ENCODE measurements at regions not wholly inside any gene's neighbourhood (a gene's known extent, or its start where the extent isn't known, plus 50 kb on each side); places are given as distances from the start of the nearest gene placed in this dataset.

- H3K79me1 ChIP-seq (ENCODE audit: low read depth, low read length), result no peaks in the 10 kb centered on the region
- CTCF ChIA-PET (ENCODE audit: partially characterized antibody), result interaction anchor here (1.1 kb wide), 1 partner anchor 8 kb away, joined by 3 read pairs; no protein-coding TSS in a partner anchor
- FAIRE-seq (no peak), DNase-seq (ENCODE audit: low read depth in 1 of 2, low spot score in 2 of 2) (no peak)
- no peak overlapping the region for H2BK120ac ChIP-seq (replicated peaks; ENCODE audit: low read depth, low read length)
- H3K9ac ChIP-seq (replicated peaks in 1 of 4; ENCODE audit: extremely low read depth in 1 of 4, low read depth in 3 of 4, low read length in 3 of 4), result no peak overlapping the region
- no peaks in the 10 kb centered on the region for H4K20me1 ChIP-seq (replicated peaks in 1 of 2; ENCODE audit: control insufficient read depth in 1 of 2, insufficient read depth in 2 of 2, low read length in 2 of 2)
- H2BK5ac ChIP-seq (ENCODE audit: low read depth, low read length), result no peak overlapping the region
- no peak overlapping the region for H2AK5ac ChIP-seq (ENCODE audit: low read depth, low read length)
- no peak overlapping the region for H4K91ac ChIP-seq (replicated peaks; ENCODE audit: insufficient read length, low read length)
- no peak overlapping the region for H3K4me3 ChIP-seq (ENCODE audit: extremely low read depth in 1 of 4, insufficient read depth in 2 of 4, low read depth in 3 of 4, low read length in 4 of 4)
- no peaks in the 10 kb centered on the region for H3K9me3 ChIP-seq (ENCODE audit: insufficient read depth in 2 of 2, low read depth in 1 of 2, low read length in 1 of 2)
- H4K5ac ChIP-seq (ENCODE audit: insufficient read length, low read depth, low read length), result no peak overlapping the region
- no peak overlapping the region for H2BK12ac ChIP-seq (ENCODE audit: low read depth, low read length)
- TF ChIP-seq CTCF (IDR thresholded peaks at IDR 0.05; ENCODE audit: control extremely low read depth in 1 of 3, insufficient read depth in 1 of 3, low read depth in 1 of 3, low read length in 3 of 3) (no peak), RXRA (IDR thresholded peaks at IDR 0.05; ENCODE audit: insufficient read depth, low read depth, low read length) (no peak), JUN (IDR thresholded peaks at IDR 0.05; ENCODE audit: low read depth, low read length) (no peak)
- H3K23ac ChIP-seq (ENCODE audit: insufficient read length), result no peak overlapping the region
- H4K8ac ChIP-seq (ENCODE audit: extremely low read depth, insufficient read depth, low read length), result no peak overlapping the region
- H2BK20ac ChIP-seq (ENCODE audit: low read length), result no peak overlapping the region
- no peaks in the 10 kb centered on the region for H3K79me2 ChIP-seq (ENCODE audit: control insufficient read depth in 1 of 2, insufficient read depth in 2 of 2, low read length in 2 of 2)
- no peak overlapping the region for H3K4ac ChIP-seq (replicated peaks; ENCODE audit: insufficient read length, low read depth, low read length)
- no peak overlapping the region for H3K56ac ChIP-seq (replicated peaks; ENCODE audit: insufficient read length, low read depth, low read length)
- H3K27ac ChIP-seq (ENCODE audit: low read depth, low read length), result no peak overlapping the region
- H3K18ac ChIP-seq (ENCODE audit: extremely low read depth, low read length), result no peak overlapping the region
- H3K4me2 ChIP-seq (ENCODE audit: insufficient read depth in 1 of 2, low read depth in 2 of 2, low read length in 2 of 2), result no peak overlapping the region
- no peaks in the 10 kb centered on the region for H3K23me2 ChIP-seq (ENCODE audit: low read depth, low read length)
- no peak overlapping the region for H3K14ac ChIP-seq (ENCODE audit: insufficient read length)
- POLR2A ChIA-PET (ENCODE audit: partially characterized antibody), result no interaction called here
- no peaks in the 10 kb centered on the region for H3K36me3 ChIP-seq (ENCODE audit: control insufficient read depth in 2 of 4, insufficient read depth in 4 of 4, low read length in 3 of 4)
- H2BK15ac ChIP-seq (ENCODE audit: low read length), result no peak overlapping the region
- no peaks in the 10 kb centered on the region for H3K27me3 ChIP-seq (replicated peaks in 1 of 4; ENCODE audit: control insufficient read depth in 3 of 4, extremely low read depth in 1 of 4, insufficient read depth in 3 of 4, low read length in 3 of 4)
- H2AFZ ChIP-seq (ENCODE audit: low read length), result 0 out of 2 replicates have a peak overlapping the region, but pooled peaks have one; percentile 48
- H3K4me1 ChIP-seq (replicated peaks in 1 of 4; ENCODE audit: control insufficient read depth in 3 of 4, insufficient read depth in 4 of 4, low read length in 3 of 4), result no peaks in the 10 kb centered on the region; a peak in 2 of 7 replicates
- WGBS, 2 experiments (ENCODE audit: extremely low coverage in 1 of 2, insufficient coverage in 1 of 2, insufficient read length in 1 of 2, insufficient replicate concordance in 2 of 2, low coverage in 1 of 2, low lambda C conversion rate in 2 of 2, missing lambda C conversion rate in 1 of 2), result 78% methylated on average over 4 of the region's 4 CpGs; no CpG with 5 or more reads in 1 of the 2 experiments
These were observed 245.6 kb upstream of the SATB1 start for GRCh38 chr3:18670759-18671158.

Data from H1 (cell line).